Natural killer cell (primary cell): ENCODE measurements at regions not wholly inside any gene's neighbourhood (a gene's known extent, or its start where the extent isn't known, plus 50 kb on each side); places are given as distances from the start of the nearest gene placed in this dataset.

ENCODE experiments used
- ATAC-seq, 3 donors: fragments of 150-1000 bp in 2 of 3; fragments of 200-7000 bp in 1 of 3; cut with Tn5 transposase; 1 replicate in 1 of 3; 2 replicates in 2 of 3; pipeline ENCODE4 v1.10.0; 2021; ENCODE audit warnings: mild to moderate bottlenecking in 2 of 3, moderate library complexity in 2 of 3
- DNase-seq, 2 donors: peaks; one replicate each; pipeline versions ENCODE4 v3.0.0 to v3.0.0-alpha.2; 2013 to 2021; ENCODE audit warnings: mixed read lengths in 1 of 2
- H3K27ac ChIP-seq: one replicate; pipeline ENCODE4 v1.5.1; 2013; ENCODE audit warnings: mild to moderate bottlenecking, low read length
- H3K27me3 ChIP-seq: one replicate; pipeline ENCODE4 v1.6.1; 2013; ENCODE audit warnings: low read length; ENCODE audit not compliant: control insufficient read depth, insufficient read depth
- H3K36me3 ChIP-seq: one replicate; pipeline ENCODE4 v1.6.1; 2013; ENCODE audit warnings: low read length; ENCODE audit not compliant: control insufficient read depth, insufficient read depth
- H3K4me1 ChIP-seq: one replicate; pipeline ENCODE4 v1.6.1; 2013; ENCODE audit warnings: low read length; ENCODE audit not compliant: control insufficient read depth, insufficient read depth
- H3K4me3 ChIP-seq: one replicate; pipeline ENCODE4 v1.5.1; 2013; ENCODE audit warnings: low read length
- H3K9me3 ChIP-seq: one replicate; pipeline ENCODE4 v1.6.1; 2013; ENCODE audit warnings: low read length; ENCODE audit not compliant: control insufficient read depth, insufficient read depth
- H3K27ac Mint-ChIP-seq, 2 donors: one replicate each; pipeline ENCODE4 v1.8.0; 2022; ENCODE audit warnings: mild to moderate bottlenecking in 2 of 2, mixed read lengths in 2 of 2, moderate library complexity in 1 of 2
- H3K27me3 Mint-ChIP-seq, 2 donors: one replicate each; pipeline ENCODE4 v1.8.0; 2022; ENCODE audit warnings: low read depth in 2 of 2, mixed read lengths in 2 of 2
- H3K36me3 Mint-ChIP-seq: one replicate; pipeline ENCODE4 v1.8.0; 2022; ENCODE audit warnings: mixed read lengths
- H3K4me1 Mint-ChIP-seq, 2 donors: one replicate each; pipeline ENCODE4 v1.8.0; 2022; ENCODE audit warnings: mixed read lengths in 2 of 2
- H3K4me3 Mint-ChIP-seq: one replicate; pipeline ENCODE4 v1.8.0; 2022; ENCODE audit warnings: mild to moderate bottlenecking, moderate library complexity, mixed read lengths
- H3K9me3 Mint-ChIP-seq, 2 donors: one replicate each; pipeline ENCODE4 v1.8.0; 2022; ENCODE audit warnings: mixed read lengths in 2 of 2
- CTCF ChIP-seq: fragments of 200-600 bp; IDR thresholded peaks from one replicate; pipeline ENCODE4 v1.8.0; 2022; ENCODE audit warnings: antibody characterized with exemption
- WGBS: methylation state at CpG from one replicate; pipeline ENCODE4 v1.1.7; 2013; ENCODE audit warnings: missing lambda C conversion rate; ENCODE audit not compliant: insufficient coverage; 5-methylcytosine and 5-hydroxymethylcytosine counted together
- intact Hi-C: fragments of 100-400 bp; cut with micrococcal nuclease; formaldehyde crosslinking; loops from one replicate; pipeline ENCODE4 v1.14.2; 2022

GRCh38 chr15:38885001-38885400 is 320.4 kb upstream of the RASGRP1 start:
- no peak for TF ChIP-seq CTCF
- Mint-ChIP-seq H3K36me3 (no peaks in the 10 kb centered on the region), H3K27me3 (peaks cover 10% of the 10 kb centered on the region in 2 donors), H3K9me3 (no peaks in the 10 kb centered on the region), H3K4me3 (no peak overlapping the region), H3K4me1 (no peaks in the 10 kb centered on the region), H3K27ac (no peak overlapping the region)
- Histone ChIP-seq H3K9me3 (no peaks in the 10 kb centered on the region), H3K36me3 (no peaks in the 10 kb centered on the region), H3K27ac (no peak overlapping the region), H3K4me3 (no peak overlapping the region), H3K27me3 (peaks cover 3% of the 10 kb centered on the region), H3K4me1 (no peaks in the 10 kb centered on the region)
- DNase-seq: no peak
- intact Hi-C loops: no loop called here
- ATAC-seq: no peak
- WGBS: 92% methylated on average over 1 of the region's 3 CpGs

GRCh38 chr15:38885471-38885952 is 320.9 kb upstream of the RASGRP1 start:
- DNase-seq (no peak), ATAC-seq (no peak)
- Mint-ChIP-seq H3K27me3 (peaks cover 10% of the 10 kb centered on the region in 2 donors), H3K4me1 (no peaks in the 10 kb centered on the region), H3K9me3 (no peaks in the 10 kb centered on the region), H3K4me3 (no peak overlapping the region), H3K27ac (no peak overlapping the region), H3K36me3 (no peaks in the 10 kb centered on the region)
- Histone ChIP-seq H3K27ac (no peak overlapping the region), H3K9me3 (no peaks in the 10 kb centered on the region), H3K36me3 (no peaks in the 10 kb centered on the region), H3K27me3 (peaks cover 3% of the 10 kb centered on the region), H3K4me1 (no peaks in the 10 kb centered on the region), H3K4me3 (no peak overlapping the region)
- no peak for TF ChIP-seq CTCF
- 88% methylated on average over 3 of the region's 4 CpGs for WGBS
- intact Hi-C loops: no loop called here

GRCh38 chr15:38886315-38887163 is 321.9 kb upstream of the RASGRP1 start:
- Mint-ChIP-seq H3K4me3 (no peak overlapping the region), H3K4me1 (no peaks in the 10 kb centered on the region), H3K9me3 (no peaks in the 10 kb centered on the region), H3K36me3 (no peaks in the 10 kb centered on the region), H3K27ac (no peak overlapping the region), H3K27me3 (peaks cover 10% of the 10 kb centered on the region in 2 donors)
- TF ChIP-seq CTCF: no peak
- H3K36me3 ChIP-seq: no peaks in the 10 kb centered on the region
- no peak for ATAC-seq
- no peaks in the 10 kb centered on the region for H3K9me3 ChIP-seq
- intact Hi-C loops: no loop called here
- 100% methylated on average over 1 of the region's 2 CpGs for WGBS
- H3K27me3 ChIP-seq: peaks cover 3% of the 10 kb centered on the region
- DNase-seq: no peak
- H3K4me1 ChIP-seq: no peaks in the 10 kb centered on the region
- H3K4me3 ChIP-seq: no peak overlapping the region
- H3K27ac ChIP-seq: no peak overlapping the region
